ENCODE measurements at regions not wholly inside any gene's neighbourhood (a gene's known extent, or its start where the extent isn't known, plus 50 kb on each side); places are given as distances from the start of the nearest gene placed in this dataset.

DNA sequence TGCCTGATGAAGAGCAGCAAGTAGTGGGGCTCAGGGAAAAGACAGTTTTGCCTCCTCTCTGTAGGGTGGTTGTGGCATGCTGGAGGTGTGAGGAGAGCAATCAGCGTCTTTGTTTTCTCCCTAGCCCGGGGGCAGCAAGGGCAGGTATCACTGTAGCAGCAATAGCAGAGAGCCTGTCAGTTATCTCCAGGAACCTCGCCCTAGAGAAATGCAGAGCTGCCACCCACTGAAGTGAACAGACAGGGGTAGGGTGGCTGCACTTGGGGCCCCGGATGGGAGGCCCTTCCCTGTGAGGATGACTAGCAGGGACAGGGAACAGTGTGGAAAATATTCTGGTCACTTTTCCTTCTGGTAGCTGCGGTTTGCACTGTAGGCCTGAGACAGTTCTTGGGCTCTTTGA is 886.5 kb downstream of the CDH8 start:
- no peak overlapping the region for H3K4me3 ChIP-seq (replicated peaks in 1 of 2; ENCODE audit: low read depth in 2 of 2, low read length in 2 of 2)
- DNase-seq (ENCODE audit: low read depth in 2 of 2), result no peak
- TF ChIP-seq, protein P1, sequence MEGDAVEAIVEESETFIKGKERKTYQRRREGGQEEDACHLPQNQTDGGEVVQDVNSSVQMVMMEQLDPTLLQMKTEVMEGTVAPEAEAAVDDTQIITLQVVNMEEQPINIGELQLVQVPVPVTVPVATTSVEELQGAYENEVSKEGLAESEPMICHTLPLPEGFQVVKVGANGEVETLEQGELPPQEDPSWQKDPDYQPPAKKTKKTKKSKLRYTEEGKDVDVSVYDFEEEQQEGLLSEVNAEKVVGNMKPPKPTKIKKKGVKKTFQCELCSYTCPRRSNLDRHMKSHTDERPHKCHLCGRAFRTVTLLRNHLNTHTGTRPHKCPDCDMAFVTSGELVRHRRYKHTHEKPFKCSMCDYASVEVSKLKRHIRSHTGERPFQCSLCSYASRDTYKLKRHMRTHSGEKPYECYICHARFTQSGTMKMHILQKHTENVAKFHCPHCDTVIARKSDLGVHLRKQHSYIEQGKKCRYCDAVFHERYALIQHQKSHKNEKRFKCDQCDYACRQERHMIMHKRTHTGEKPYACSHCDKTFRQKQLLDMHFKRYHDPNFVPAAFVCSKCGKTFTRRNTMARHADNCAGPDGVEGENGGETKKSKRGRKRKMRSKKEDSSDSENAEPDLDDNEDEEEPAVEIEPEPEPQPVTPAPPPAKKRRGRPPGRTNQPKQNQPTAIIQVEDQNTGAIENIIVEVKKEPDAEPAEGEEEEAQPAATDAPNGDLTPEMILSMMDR (IDR thresholded peaks at IDR 0.05; ENCODE audit: low read depth, low read length), result no peak

DNA sequence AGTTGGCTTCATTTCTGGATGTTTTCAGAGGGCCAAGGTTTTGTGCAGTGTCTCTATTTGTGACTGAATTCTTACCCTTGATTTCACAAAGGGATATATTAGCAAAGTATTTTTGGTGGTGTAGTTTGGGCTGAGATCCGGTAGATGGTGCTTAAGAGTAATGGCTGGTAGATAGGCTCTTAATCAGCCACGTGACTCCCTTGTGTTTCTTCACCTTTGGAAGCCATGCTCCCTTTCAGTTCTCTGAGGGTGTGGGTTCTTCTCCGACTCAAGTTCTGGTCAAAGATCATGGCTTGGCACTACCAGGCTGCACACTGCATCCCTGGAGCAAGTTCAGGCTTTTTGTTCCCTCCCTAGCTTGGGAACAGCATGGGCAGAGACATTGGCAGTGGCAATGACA is 887.3 kb downstream of the CDH8 start:
- TF ChIP-seq, protein P1 (IDR thresholded peaks at IDR 0.05; ENCODE audit: low read depth, low read length), result no peak
- H3K4me3 ChIP-seq (replicated peaks in 1 of 2; ENCODE audit: low read depth in 2 of 2, low read length in 2 of 2), result no peak overlapping the region
- no peak for DNase-seq (ENCODE audit: low read depth in 2 of 2)

DNA sequence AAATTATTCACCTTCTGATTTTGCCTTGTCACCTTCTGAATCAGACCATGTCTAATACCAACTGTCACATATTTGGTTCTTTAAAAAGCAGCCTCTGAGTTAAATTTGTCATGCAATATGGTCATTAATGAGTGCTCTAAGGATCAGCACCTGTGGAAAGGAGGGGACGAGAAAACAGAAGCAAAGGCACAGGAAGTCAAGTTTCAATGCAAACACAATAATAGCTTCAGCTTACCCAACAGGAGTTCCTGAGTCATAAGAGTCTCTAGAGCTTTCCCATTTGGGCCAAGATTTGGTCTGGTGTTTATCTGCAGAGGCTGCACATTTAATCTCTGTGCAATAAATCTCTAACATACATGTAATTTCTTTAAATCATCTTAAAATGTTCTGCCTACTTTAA is 889.8 kb downstream of the CDH8 start:
- TF ChIP-seq, protein P1 (IDR thresholded peaks at IDR 0.05; ENCODE audit: low read depth, low read length), result no peak
- H3K4me3 ChIP-seq (replicated peaks in 1 of 2; ENCODE audit: low read depth in 2 of 2, low read length in 2 of 2), result no peak overlapping the region
- DNase-seq (ENCODE audit: low read depth in 2 of 2), result no peak

- H3K4me3 ChIP-seq (replicated peaks in 1 of 2; ENCODE audit: low read depth in 2 of 2, low read length in 2 of 2), result no peak overlapping the region
- TF ChIP-seq, protein P1 (IDR thresholded peaks at IDR 0.05; ENCODE audit: low read depth, low read length), result no peak
Measured at GRCh38 chr16:61131447-61131846, 904.8 kb downstream of the CDH8 start.

DNA sequence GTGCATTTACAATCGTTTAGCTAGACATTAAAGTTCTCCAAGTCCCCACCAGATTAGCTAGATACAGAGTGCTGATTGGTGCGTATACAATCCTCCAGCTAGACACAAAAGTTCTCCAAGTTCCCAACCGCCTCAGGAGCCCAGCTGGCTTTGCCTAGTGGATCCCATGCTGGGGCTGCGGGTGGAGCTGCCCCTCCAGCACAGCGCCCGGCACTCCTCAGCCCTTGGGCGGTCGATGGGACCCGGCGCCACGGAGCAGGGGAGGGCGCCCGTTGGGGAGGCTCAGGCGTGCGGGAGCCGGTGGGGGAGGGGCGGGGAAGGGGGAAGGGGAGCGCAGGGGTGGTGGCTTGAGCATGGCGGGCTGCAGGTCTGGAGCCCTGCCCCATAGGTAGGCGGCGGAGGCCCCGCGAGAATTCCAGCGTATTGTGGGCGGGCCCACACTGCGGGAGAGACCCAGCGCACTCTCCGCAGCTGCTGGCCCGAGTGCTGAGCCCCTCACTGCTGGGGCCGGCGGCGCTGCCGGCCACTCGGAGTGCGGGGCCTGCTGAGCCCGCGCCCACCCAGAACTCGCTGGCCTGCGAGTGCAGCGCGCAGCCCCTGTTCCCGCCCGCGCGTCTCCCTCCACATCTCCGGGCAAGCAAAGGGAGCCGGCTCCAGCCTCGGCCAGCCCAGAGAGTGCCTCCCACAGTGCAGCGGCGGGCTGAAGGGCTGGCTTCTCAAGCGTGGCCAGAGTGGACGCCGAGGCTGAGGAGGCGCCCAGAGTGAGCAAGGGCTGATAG is 907.5 kb downstream of the CDH8 start:
- TF ChIP-seq, protein P1 (IDR thresholded peaks at IDR 0.05; ENCODE audit: low read depth, low read length), result no peak
- no peak for DNase-seq (ENCODE audit: low read depth in 2 of 2)

More at GRCh38 chr16:61131447-61131846, 904.8 kb downstream of the CDH8 start:
- DNase-seq (ENCODE audit: low read depth in 2 of 2), result no peak

DNA sequence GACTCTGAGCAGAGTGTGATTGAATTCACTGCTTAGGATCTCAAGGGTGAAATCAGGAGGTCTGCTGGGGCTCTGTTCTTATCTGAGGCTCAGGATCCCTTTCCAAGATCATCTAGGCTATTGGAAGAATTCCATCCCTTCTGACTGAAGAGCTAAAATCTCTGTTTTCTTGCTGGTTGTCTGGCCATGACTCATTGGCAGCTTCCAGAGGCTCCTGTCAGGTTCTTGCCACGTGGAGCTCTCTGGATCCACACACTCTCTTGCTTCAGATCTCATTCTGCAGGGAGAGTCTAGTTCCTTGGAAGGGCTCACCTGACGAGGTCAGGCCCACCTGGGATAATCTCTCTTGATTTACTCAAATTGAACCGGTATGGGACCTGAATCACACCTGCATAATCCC is 930.7 kb downstream of the CDH8 start:
- DNase-seq (ENCODE audit: low read depth in 2 of 2), result no peak
- TF ChIP-seq, protein P1 (IDR thresholded peaks at IDR 0.05; ENCODE audit: low read depth, low read length), result no peak
- no peak overlapping the region for H3K4me3 ChIP-seq (replicated peaks in 1 of 2; ENCODE audit: low read depth in 2 of 2, low read length in 2 of 2)

More for the DNA sequence above, 907.5 kb downstream of the CDH8 start:
- H3K4me3 ChIP-seq (replicated peaks in 1 of 2; ENCODE audit: low read depth in 2 of 2, low read length in 2 of 2), result no peak overlapping the region
